ENCODE measurements at regions not wholly inside any gene's neighbourhood (a gene's known extent, or its start where the extent isn't known, plus 50 kb on each side); places are given as distances from the start of the nearest gene placed in this dataset.

DNA sequence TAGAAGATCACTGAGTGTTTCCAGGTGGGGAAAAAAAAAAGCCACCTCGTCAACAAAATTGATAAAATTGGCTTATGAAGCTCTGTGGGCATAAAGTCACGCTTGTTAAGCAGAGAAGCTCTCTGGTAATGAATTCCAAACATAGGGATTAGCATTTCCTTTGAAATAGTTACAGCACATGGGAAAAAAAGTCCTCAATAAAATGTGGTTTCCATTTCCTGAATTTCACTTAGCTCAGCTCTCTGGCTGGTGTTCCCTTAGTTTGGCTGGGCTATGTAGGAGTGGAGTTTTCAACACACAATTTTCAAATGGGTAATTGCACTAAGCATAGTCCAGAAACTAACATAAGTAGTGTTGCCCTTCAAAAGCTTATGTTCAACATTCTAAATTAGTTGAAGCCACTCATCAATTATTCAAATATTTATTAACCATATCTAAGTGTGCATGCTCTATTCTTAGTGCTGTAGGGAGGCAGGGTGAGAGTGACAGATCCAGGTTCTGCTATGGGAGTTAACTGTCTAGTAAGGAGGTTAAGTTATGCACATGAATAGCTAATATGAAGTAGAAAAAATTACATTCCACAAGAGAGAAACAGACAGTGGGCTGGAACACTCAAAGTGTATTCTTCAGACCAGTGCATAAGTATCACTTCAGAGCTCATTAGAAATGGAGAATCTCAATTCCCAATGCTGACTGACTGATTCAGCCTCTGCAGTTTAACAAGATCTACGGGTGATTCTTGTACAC lies 445.7 kb downstream of the SMARCA1 start:
- DNase-seq (ENCODE audit: low spot score) = no peak
- in situ Hi-C loops (cut with MboI; ENCODE audit: low sequenced_read_pairs, unreplicated experiment) = no loop called here
- TF ChIP-seq, protein P1, sequence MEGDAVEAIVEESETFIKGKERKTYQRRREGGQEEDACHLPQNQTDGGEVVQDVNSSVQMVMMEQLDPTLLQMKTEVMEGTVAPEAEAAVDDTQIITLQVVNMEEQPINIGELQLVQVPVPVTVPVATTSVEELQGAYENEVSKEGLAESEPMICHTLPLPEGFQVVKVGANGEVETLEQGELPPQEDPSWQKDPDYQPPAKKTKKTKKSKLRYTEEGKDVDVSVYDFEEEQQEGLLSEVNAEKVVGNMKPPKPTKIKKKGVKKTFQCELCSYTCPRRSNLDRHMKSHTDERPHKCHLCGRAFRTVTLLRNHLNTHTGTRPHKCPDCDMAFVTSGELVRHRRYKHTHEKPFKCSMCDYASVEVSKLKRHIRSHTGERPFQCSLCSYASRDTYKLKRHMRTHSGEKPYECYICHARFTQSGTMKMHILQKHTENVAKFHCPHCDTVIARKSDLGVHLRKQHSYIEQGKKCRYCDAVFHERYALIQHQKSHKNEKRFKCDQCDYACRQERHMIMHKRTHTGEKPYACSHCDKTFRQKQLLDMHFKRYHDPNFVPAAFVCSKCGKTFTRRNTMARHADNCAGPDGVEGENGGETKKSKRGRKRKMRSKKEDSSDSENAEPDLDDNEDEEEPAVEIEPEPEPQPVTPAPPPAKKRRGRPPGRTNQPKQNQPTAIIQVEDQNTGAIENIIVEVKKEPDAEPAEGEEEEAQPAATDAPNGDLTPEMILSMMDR (IDR thresholded peaks at IDR 0.05; ENCODE audit: borderline replicate concordance, control extremely low read depth, extremely low read depth, insufficient read depth, missing control alignments) = no peak

DNA sequence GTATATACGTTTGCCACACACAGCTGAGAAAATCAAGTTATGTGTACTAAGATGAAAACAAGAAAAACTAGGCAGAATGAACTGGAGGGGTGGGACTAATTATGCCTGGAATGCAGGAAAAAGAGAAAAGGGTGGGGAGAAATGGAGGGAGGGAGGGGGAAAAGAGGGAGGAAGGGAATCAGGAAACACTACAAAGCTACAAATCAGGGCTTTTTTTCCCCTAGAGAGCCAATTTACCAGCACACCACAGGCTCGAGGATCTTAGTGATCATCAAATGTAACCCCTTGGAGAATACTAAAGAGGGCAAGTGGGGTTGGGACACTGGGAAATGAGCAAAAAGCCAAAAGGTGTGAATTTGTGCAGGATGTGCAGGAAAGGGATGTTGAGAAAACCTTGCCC lies 451.9 kb downstream of the SMARCA1 start:
- no peak for DNase-seq (ENCODE audit: low spot score)
- in situ Hi-C loops (cut with MboI; ENCODE audit: low sequenced_read_pairs, unreplicated experiment) = no loop called here

DNA sequence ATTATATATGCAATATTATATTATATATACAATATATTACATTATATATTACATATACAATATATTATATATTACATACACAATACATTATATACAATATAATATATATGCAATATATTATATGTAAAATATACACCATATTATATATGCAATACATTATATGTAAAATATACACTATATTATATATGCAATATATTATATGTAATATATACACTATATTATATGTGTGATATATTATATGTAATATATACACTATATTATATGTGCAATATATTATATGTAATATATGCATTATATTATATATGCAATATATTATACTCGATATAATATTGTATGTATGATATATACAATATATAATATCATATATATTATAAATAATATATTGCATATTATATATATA lies 457.4 kb downstream of the SMARCA1 start:
- DNase-seq (ENCODE audit: low spot score) = no peak
- in situ Hi-C loops (cut with MboI; ENCODE audit: low sequenced_read_pairs, unreplicated experiment) = no loop called here
- TF ChIP-seq, protein P1 (IDR thresholded peaks at IDR 0.05; ENCODE audit: borderline replicate concordance, control extremely low read depth, extremely low read depth, insufficient read depth, missing control alignments) = no peak

More for the DNA sequence above, 451.9 kb downstream of the SMARCA1 start:
- TF ChIP-seq, protein P1 (IDR thresholded peaks at IDR 0.05; ENCODE audit: borderline replicate concordance, control extremely low read depth, extremely low read depth, insufficient read depth, missing control alignments) = no peak

DNA sequence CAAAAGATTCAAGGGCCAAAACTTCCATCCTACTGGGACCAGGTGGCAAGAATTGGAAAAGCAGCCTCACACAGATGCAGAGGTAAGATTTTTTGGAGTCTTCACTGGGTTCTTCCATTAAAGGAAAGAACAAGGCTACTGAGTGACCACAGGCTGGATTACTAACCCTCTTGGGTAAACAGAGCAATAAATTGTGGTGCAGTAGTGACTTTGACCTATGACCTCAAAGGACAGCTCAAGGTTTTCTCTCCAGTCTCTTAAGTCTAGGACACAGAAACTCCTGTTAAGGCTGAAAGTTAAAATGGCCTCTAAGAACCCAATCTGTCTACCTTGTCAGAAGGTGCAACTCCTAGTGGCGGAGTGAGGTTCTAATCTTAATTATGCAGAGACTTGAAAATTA lies 464.9 kb downstream of the SMARCA1 start:
- TF ChIP-seq, protein P1 (IDR thresholded peaks at IDR 0.05; ENCODE audit: borderline replicate concordance, control extremely low read depth, extremely low read depth, insufficient read depth, missing control alignments) = no peak
- in situ Hi-C loops (cut with MboI; ENCODE audit: low sequenced_read_pairs, unreplicated experiment) = no loop called here
- no peak for DNase-seq (ENCODE audit: low spot score)

DNA sequence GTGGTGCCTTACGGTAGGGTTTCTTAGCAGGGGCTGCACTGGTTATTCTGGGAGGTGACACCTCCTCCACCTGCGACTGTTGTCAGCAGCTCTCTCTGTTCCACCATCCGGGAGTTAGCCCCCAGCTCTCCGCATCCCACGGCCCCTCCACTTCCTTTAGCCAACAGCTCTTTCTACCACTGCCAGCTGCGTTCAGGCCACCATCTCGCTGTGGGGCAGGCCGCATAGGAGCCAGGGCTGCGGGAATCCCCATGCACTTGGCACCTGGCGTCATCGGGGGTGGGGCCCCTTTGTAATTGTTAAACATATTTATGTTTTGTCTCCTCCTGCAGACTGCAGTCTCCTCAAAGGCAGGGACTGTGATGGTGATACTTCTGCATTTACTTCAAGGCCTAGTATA lies 480.2 kb downstream of the SMARCA1 start:
- TF ChIP-seq, protein P1 (IDR thresholded peaks at IDR 0.05; ENCODE audit: borderline replicate concordance, control extremely low read depth, extremely low read depth, insufficient read depth, missing control alignments) = no peak
- in situ Hi-C loops (cut with MboI; ENCODE audit: low sequenced_read_pairs, unreplicated experiment) = no loop called here
- no peak for DNase-seq (ENCODE audit: low spot score)

DNA sequence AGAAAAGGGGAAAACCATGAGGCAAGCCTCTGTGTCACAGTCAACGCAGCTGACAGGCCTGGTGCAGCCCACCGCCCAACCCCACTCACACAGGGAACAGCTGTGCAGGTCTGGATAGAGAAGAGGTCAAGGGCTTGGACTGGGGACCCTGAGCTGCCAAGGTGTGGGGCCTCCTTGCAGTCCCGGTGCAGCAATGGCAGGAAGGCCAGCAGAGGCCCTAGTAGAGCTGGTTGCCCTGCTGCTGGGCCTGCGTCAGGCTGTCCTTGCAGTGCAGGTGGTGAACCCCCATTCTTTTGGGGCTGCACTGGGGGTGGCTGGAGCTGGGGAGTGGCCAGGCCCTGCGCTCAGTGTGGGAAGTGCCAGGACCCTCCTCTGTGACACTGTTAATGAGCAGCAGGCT lies 482.0 kb downstream of the SMARCA1 start:
- DNase-seq (ENCODE audit: low spot score) = no peak
- TF ChIP-seq, protein P1 (IDR thresholded peaks at IDR 0.05; ENCODE audit: borderline replicate concordance, control extremely low read depth, extremely low read depth, insufficient read depth, missing control alignments) = no peak
- in situ Hi-C loops (cut with MboI; ENCODE audit: low sequenced_read_pairs, unreplicated experiment) = no loop called here

Measured in GM13976 (cell line).